BLaER1 treated with 17β-estradiol and CSF1 and Interleukin-3, amounts not matched to agents 10 nM and 100 nM (cell line): ENCODE measurements at regions not wholly inside any gene's neighbourhood (a gene's known extent, or its start where the extent isn't known, plus 50 kb on each side); places are given as distances from the start of the nearest gene placed in this dataset.
"Not testable (repeated sequence)": the region's sequence is repeated elsewhere in the genome, so short reads cannot be mapped to it uniquely, and the experiment has no call there.

Experiments
- H3K27ac ChIP-seq, 11 experiments: shearing (Covaris generic); formaldehyde crosslinking; 2 replicates each; pipeline ENCODE4 v1.8.1; 2022
- H3K27me3 ChIP-seq, 11 experiments: shearing (Covaris generic); formaldehyde crosslinking; 2 replicates each; pipeline ENCODE4 v1.8.1; 2022
- H3K36me3 ChIP-seq, 11 experiments: shearing (Covaris generic); formaldehyde crosslinking; 2 replicates each; pipeline ENCODE4 v1.8.1; 2022
- H3K4me1 ChIP-seq, 10 experiments: shearing (Covaris generic); formaldehyde crosslinking; 2 replicates each; pipeline ENCODE4 v1.8.1; 2022
- H3K4me2 ChIP-seq, 11 experiments: shearing (Covaris generic); formaldehyde crosslinking; 2 replicates each; pipeline ENCODE4 v1.8.1; 2022
- H3K4me3 ChIP-seq, 10 experiments: shearing (Covaris generic); formaldehyde crosslinking; 2 replicates each; pipeline ENCODE4 v1.8.1; 2022
- H3K9ac ChIP-seq, 11 experiments: shearing (Covaris generic); formaldehyde crosslinking; 2 replicates each; pipeline ENCODE4 v1.8.1; 2022
- H3K9me3 ChIP-seq, 11 experiments: shearing (Covaris generic); formaldehyde crosslinking; replicated peaks in 1 of 11; 2 replicates each; pipeline ENCODE4 v1.8.1; 2022
- H4K20me1 ChIP-seq, 11 experiments: shearing (Covaris generic); formaldehyde crosslinking; 2 replicates each; pipeline ENCODE4 v1.8.1; 2022
- Cebpa-rat ChIP-seq, 11 experiments: shearing (Covaris generic); IDR thresholded peaks; 2 replicates each; pipeline ENCODE4 v1.8.1; 2022

GRCh38 chr12:126437934-126438333, 1372.7 kb downstream of the AACS start:
- no peaks in the 10 kb centered on the region for H4K20me1 ChIP-seq
- H3K9me3 ChIP-seq = peaks cover 0 to 16% (median 9%) of the 10 kb centered on the region in 11 experiments; a peak in 11 of 22 replicates
- no peaks in the 10 kb centered on the region for H3K27me3 ChIP-seq
- no peak overlapping the region for H3K9ac ChIP-seq
- no peak for TF ChIP-seq Cebpa-rat (IDR thresholded peaks at IDR 0.05)
- H3K4me3 ChIP-seq = no peak overlapping the region
- H3K4me2 ChIP-seq = peak overlapping the region in 5 of 11 experiments; percentile 2 to 78 (median 10); a peak in 6 of 22 replicates
- H3K4me1 ChIP-seq = peaks cover 0 to 47% (median 24%) of the 10 kb centered on the region in 10 experiments; a peak in 17 of 20 replicates
- H3K27ac ChIP-seq = no peak overlapping the region; a peak in 1 of 22 replicates
- no peaks in the 10 kb centered on the region for H3K36me3 ChIP-seq

GRCh38 chr12:126443977-126444376, 1378.7 kb downstream of the AACS start:
- Histone ChIP-seq H3K36me3 (no peaks in the 10 kb centered on the region), H3K9me3 (peaks cover 12 to 38% (median 28%) of the 10 kb centered on the region in 11 experiments; a peak in 18 of 22 replicates), H3K4me1 (peaks cover 5 to 44% (median 26%) of the 10 kb centered on the region in 10 experiments; a peak in 19 of 20 replicates), H3K27me3 (no peaks in the 10 kb centered on the region), H3K4me2 (peak overlapping the region; percentile 30 to 90 (median 63)), H3K27ac (peak overlapping the region in 6 of 11 experiments; percentile 1 to 69 (median 44); a peak in 9 of 22 replicates), H3K4me3 (peak overlapping the region in 1 of 10 experiments; percentile 12; a peak in 1 of 20 replicates), H3K9ac (peak overlapping the region in 3 of 11 experiments; percentile 11 to 43 (median 26); a peak in 2 of 22 replicates), H4K20me1 (no peaks in the 10 kb centered on the region)
- TF ChIP-seq Cebpa-rat (IDR thresholded peaks at IDR 0.05) = no peak

DNA sequence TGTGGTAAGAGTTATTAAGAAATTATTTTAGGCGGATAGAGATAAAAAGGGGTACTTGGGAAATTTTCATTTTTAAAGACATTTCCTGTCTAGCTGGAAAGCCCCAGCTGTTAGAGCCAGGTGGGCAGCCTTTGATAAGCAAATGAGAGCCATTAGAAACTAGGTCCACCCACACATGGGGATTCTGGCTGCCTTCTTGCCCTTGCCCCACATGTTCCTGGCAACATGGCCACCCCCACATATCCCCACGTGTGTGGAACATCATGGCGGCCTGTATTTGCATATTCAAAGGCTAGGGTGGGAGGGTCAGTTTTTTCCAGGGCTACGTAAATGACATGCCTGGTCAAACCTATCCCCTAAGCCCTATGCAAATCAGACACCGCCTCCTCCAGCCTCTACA, 1382.1 kb downstream of the AACS start:
- Histone ChIP-seq H3K4me2 (peak overlapping the region in 7 of 11 experiments; percentile 8 to 36 (median 25); a peak in 9 of 22 replicates), H3K27me3 (no peaks in the 10 kb centered on the region), H3K9me3 (peaks cover 9 to 38% (median 23%) of the 10 kb centered on the region in 11 experiments; a peak in 18 of 22 replicates)

DNA sequence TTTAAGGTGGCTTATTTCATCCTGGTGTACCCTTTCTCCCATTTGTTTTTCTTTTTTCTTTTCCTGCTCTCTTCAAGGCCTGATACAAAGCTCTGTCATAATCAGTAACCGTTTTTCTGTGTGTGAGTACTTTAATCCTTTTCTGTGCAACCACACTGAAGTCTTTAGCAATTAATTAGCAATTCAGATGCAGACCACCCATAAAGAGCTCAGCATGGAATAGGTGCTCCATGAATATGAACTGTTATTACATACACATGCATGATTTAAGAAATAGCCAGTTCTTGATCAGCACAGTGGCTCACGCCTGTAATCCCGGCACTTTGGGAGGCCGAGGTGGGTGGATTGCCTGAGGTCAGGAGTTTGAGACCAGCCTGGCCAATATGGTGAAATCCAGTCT, 1386.6 kb downstream of the AACS start:
- Histone ChIP-seq H3K9ac (no peak overlapping the region), H3K27me3 (no peaks in the 10 kb centered on the region), H3K4me3 (no peak overlapping the region), H4K20me1 (no peaks in the 10 kb centered on the region), H3K27ac (no peak overlapping the region), H3K4me1 (peaks cover 0 to 10% (median 3%) of the 10 kb centered on the region in 10 experiments; a peak in 6 of 20 replicates), H3K9me3 (peaks cover 7 to 26% (median 15%) of the 10 kb centered on the region in 11 experiments; a peak in 17 of 22 replicates), H3K36me3 (no peaks in the 10 kb centered on the region), H3K4me2 (no peak overlapping the region)
- no peak for TF ChIP-seq Cebpa-rat (IDR thresholded peaks at IDR 0.05)

More for the DNA sequence above, 1382.1 kb downstream of the AACS start:
- no peaks in the 10 kb centered on the region for H3K36me3 ChIP-seq
- H4K20me1 ChIP-seq = no peaks in the 10 kb centered on the region
- H3K4me1 ChIP-seq = peaks cover 5 to 44% (median 26%) of the 10 kb centered on the region in 10 experiments; a peak in 19 of 20 replicates
- no peak overlapping the region for H3K4me3 ChIP-seq
- H3K9ac ChIP-seq = no peak overlapping the region
- TF ChIP-seq Cebpa-rat (IDR thresholded peaks at IDR 0.05) = no peak
- H3K27ac ChIP-seq = peak overlapping the region in 2 of 11 experiments; percentile 28 to 32; a peak in 2 of 22 replicates

DNA sequence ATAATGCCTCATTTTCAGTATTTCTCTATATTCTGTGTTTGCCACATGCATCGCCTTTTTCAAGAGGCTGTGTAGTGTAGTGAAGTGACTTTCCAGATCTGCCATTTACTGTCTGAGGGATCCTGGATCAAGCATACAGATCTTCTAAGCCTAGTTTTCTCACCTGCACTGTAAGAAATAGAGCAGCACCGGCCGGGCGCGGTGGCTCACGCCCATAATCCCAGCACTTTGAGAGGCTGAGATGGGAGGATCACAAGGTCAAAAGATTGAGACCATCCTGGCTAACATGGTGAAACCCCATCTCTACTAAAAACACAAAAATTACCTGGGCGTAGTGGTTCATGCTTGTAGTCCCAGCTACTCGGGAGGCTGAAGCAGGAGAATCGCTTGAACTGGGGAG, 1387.5 kb downstream of the AACS start:
- H3K9me3 ChIP-seq = peaks cover 0 to 19% (median 9%) of the 10 kb centered on the region in 11 experiments; a peak in 16 of 22 replicates
- not testable (repeated sequence) for H3K4me2 ChIP-seq, H3K4me3 ChIP-seq, H3K4me1 ChIP-seq, H3K36me3 ChIP-seq, H4K20me1 ChIP-seq, H3K27me3 ChIP-seq, H3K27ac ChIP-seq, H3K9ac ChIP-seq

DNA sequence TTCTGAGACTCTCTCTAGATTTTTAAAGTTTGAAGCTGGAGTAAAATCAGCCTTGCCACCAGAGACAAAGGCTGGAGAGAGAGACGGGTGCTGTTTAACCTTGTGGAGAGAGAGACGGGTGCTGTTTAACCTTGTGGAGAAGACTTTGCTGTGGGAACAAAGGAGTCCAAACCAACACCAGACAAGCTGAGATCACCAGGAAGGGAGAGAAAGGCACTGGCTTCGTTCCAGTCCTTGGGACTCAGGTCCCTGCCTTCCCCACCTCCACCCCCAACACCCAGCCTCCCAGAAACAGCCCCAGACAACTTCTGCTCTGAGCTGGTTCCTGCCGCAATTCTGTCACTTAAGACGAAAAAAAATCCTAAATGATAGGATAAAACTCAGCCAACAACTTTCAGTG, 1389.3 kb downstream of the AACS start:
- Histone ChIP-seq H3K27ac (no peak overlapping the region), H3K9me3 (0 out of 22 replicates have a peak, but pooled peaks cover 0 to under 1% (median 0%) of the 10 kb centered on the region in 11 experiments), H3K27me3 (no peaks in the 10 kb centered on the region), H3K36me3 (no peaks in the 10 kb centered on the region), H3K4me1 (no peaks in the 10 kb centered on the region), H3K9ac (no peak overlapping the region), H3K4me2 (no peak overlapping the region), H4K20me1 (no peaks in the 10 kb centered on the region), H3K4me3 (no peak overlapping the region)
- TF ChIP-seq Cebpa-rat (IDR thresholded peaks at IDR 0.05) = no peak

DNA sequence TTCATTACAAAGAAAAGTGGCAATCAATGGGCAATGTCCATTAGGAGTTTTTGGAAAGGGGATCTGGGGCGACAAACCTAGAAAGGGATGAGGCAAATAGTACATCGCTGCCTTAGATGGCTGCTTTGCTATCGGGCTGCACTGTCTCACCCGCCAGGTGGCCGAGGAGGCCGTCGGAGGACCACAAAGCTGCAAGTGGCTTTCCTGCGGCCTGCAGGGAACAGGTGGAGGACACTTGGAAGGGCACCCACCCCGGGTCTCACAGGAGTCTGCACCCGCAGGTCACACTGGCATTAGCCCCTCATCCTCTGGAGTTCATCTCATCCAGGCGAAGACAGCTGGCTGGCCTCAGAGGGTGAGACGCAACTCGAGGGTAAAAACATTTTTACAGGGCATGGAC, 1392.5 kb downstream of the AACS start:
- H3K4me2 ChIP-seq = no peak overlapping the region
- H3K36me3 ChIP-seq = no peaks in the 10 kb centered on the region
- H3K9ac ChIP-seq = no peak overlapping the region
- no peaks in the 10 kb centered on the region for H3K9me3 ChIP-seq
- H4K20me1 ChIP-seq = no peaks in the 10 kb centered on the region
- no peak overlapping the region for H3K4me3 ChIP-seq
- H3K27ac ChIP-seq = no peak overlapping the region
- no peak for TF ChIP-seq Cebpa-rat (IDR thresholded peaks at IDR 0.05)
- no peaks in the 10 kb centered on the region for H3K27me3 ChIP-seq
- no peaks in the 10 kb centered on the region for H3K4me1 ChIP-seq

- H3K9ac ChIP-seq = no peak overlapping the region
- H3K4me1 ChIP-seq = no peaks in the 10 kb centered on the region
- H3K4me3 ChIP-seq = no peak overlapping the region
- peak in 3 of 11 experiments; percentile 7 to 65 (median 58); a peak in 3 of 22 replicates for TF ChIP-seq Cebpa-rat (IDR thresholded peaks at IDR 0.05)
- no peak overlapping the region for H3K27ac ChIP-seq
- H3K4me2 ChIP-seq = no peak overlapping the region
- H3K27me3 ChIP-seq = no peaks in the 10 kb centered on the region
- no peaks in the 10 kb centered on the region for H4K20me1 ChIP-seq
- no peaks in the 10 kb centered on the region for H3K9me3 ChIP-seq
- H3K36me3 ChIP-seq = no peaks in the 10 kb centered on the region
Observed at GRCh38 chr12:126464153-126464552, 1398.9 kb downstream of the AACS start.

- no peaks in the 10 kb centered on the region for H3K36me3 ChIP-seq
- peaks cover 7 to 19% (median 13%) of the 10 kb centered on the region in 11 experiments; a peak in 18 of 22 replicates for H3K9me3 ChIP-seq
- no peak overlapping the region for H3K27ac ChIP-seq
- H3K4me2 ChIP-seq = no peak overlapping the region
- H3K9ac ChIP-seq = no peak overlapping the region
- no peak overlapping the region for H3K4me3 ChIP-seq
- H3K27me3 ChIP-seq = no peaks in the 10 kb centered on the region
- no peaks in the 10 kb centered on the region for H4K20me1 ChIP-seq
- TF ChIP-seq Cebpa-rat (IDR thresholded peaks at IDR 0.05) = no peak
- no peaks in the 10 kb centered on the region for H3K4me1 ChIP-seq
Observed at GRCh38 chr12:126469211-126469610, 1404.0 kb downstream of the AACS start.

DNA sequence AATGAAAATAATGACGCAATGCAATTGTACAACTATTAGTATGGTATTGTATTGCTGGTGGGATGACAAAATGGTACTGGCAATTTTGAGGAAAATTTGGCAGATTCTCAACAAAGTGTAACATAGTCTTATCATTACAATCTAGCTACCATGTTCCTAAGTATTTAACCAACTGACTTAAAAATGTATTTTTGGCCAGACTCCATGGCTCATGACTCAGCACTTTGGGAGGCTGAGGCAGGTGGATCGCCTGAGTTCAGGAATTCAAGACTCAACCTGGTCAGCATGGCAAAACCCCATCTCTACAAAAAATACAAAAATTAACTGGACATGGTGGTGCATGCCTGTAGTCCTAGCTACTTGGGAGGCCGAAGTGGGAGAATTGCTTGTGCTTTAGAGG, 1409.5 kb downstream of the AACS start:
- Histone ChIP-seq H3K27ac (no peak overlapping the region), H3K4me3 (no peak overlapping the region), H4K20me1 (no peaks in the 10 kb centered on the region), H3K27me3 (no peaks in the 10 kb centered on the region), H3K9me3 (peaks cover 25 to 49% (median 35%) of the 10 kb centered on the region in 11 experiments), H3K36me3 (no peaks in the 10 kb centered on the region), H3K4me1 (no peaks in the 10 kb centered on the region), H3K9ac (no peak overlapping the region), H3K4me2 (no peak overlapping the region)
- 0 out of 22 replicates have a peak, but pooled peaks of 1 of the 11 experiments have one; percentile 21 for TF ChIP-seq Cebpa-rat (IDR thresholded peaks at IDR 0.05)
